ENCODE measurements at regions not wholly inside any gene's neighbourhood (a gene's known extent, or its start where the extent isn't known, plus 50 kb on each side); places are given as distances from the start of the nearest gene placed in this dataset.

DNA sequence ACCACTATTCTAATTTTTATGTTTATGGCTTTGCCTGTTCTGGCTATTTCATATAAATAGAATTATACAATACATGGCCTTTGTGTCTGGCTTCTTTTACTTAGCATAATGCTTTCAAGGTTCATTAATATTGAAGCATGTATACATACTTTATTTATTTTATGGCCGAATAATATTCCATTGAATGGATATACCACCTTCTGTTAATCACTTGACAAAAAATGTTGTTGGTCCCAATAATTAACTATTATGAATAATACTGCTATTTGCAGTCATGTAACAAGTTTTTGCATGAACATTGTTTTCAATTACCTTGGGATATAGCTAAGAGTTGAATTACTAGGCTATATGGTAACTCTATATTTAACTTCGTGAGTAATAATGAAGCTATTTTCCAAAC is 767.5 kb downstream of the INHBA start:
- no peak for TF ChIP-seq POLR2AphosphoS5 (IDR thresholded peaks at IDR 0.05)
- no peak for TF ChIP-seq CTCF (IDR thresholded peaks at IDR 0.05)
- TF ChIP-seq POLR2A (IDR thresholded peaks at IDR 0.05) = no peak
- H3K36me3 ChIP-seq = no peaks in the 10 kb centered on the region
- H3K9me3 ChIP-seq = no peaks in the 10 kb centered on the region
- H3K27me3 ChIP-seq (replicated peaks; ENCODE audit: insufficient read depth) = no peaks in the 10 kb centered on the region
- 99% methylated on average over 2 of the region's 2 CpGs for WGBS
- H3K4me1 ChIP-seq (replicated peaks) = no peaks in the 10 kb centered on the region
- H3K27ac ChIP-seq = no peak overlapping the region
- DNase-seq (ENCODE audit: low spot score) = no peak
- no peak overlapping the region for H3K4me3 ChIP-seq
- intact Hi-C loops (cut with DNase I) = no loop called here

DNA sequence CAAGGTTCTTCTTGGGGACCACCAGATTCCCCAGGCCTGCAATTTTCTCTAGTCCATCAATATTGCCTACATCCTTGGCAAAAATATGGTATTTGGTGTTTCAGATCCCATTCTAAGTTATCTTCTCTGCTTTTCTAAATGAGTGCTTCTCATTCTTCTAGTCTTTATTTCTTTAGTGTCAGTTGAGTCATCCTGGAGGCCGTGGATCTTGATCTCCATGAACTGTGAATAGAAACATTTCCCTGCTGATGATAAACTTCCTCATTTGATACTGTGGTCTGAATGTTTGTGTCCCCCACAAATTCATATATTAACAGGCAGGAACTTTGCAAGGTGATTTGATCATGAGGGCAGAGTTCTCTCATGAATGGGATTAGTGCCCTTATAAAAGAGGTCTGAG is 779.3 kb downstream of the INHBA start:
- TF ChIP-seq POLR2AphosphoS5 (IDR thresholded peaks at IDR 0.05) = no peak
- no peak for TF ChIP-seq POLR2A (IDR thresholded peaks at IDR 0.05)
- TF ChIP-seq CTCF (IDR thresholded peaks at IDR 0.05) = no peak
- no peaks in the 10 kb centered on the region for H3K9me3 ChIP-seq
- H3K36me3 ChIP-seq = no peaks in the 10 kb centered on the region
- WGBS = 96% methylated on average over 1 of the region's 1 CpG
- intact Hi-C loops (cut with DNase I) = no loop called here
- H3K4me1 ChIP-seq (replicated peaks) = no peaks in the 10 kb centered on the region
- DNase-seq (ENCODE audit: low spot score) = no peak
- no peak overlapping the region for H3K4me3 ChIP-seq
- H3K27ac ChIP-seq = no peak overlapping the region
- H3K27me3 ChIP-seq (replicated peaks; ENCODE audit: insufficient read depth) = no peaks in the 10 kb centered on the region

DNA sequence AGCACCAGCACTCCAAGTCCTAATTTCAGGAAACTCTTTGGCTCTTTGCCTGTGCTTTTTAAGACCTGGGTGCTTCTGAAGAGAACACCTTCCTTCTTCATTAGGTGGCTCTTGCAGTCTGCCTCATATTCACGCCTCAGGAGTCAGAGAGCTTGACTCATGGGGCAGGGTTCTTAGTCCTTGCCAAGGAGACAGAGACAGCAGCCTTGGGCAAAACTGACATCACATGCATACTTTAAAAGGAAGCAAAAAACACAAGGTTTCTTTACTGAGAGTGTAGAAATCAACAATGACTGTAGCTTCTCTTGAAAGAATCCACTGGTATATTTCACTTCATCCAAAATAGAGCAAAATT is 780.6 kb downstream of the INHBA start:
- Histone ChIP-seq H3K4me1 (replicated peaks) (no peaks in the 10 kb centered on the region), H3K27ac (no peak overlapping the region), H3K4me3 (no peak overlapping the region), H3K36me3 (no peaks in the 10 kb centered on the region), H3K27me3 (replicated peaks; ENCODE audit: insufficient read depth) (no peaks in the 10 kb centered on the region), H3K9me3 (no peaks in the 10 kb centered on the region)
- TF ChIP-seq CTCF (IDR thresholded peaks at IDR 0.05) (no peak), POLR2AphosphoS5 (IDR thresholded peaks at IDR 0.05) (no peak), POLR2A (IDR thresholded peaks at IDR 0.05) (no peak)
- WGBS = 88% methylated on average over 1 of the region's 1 CpG
- intact Hi-C loops (cut with DNase I) = no loop called here
- DNase-seq (ENCODE audit: low spot score) = no peak

DNA sequence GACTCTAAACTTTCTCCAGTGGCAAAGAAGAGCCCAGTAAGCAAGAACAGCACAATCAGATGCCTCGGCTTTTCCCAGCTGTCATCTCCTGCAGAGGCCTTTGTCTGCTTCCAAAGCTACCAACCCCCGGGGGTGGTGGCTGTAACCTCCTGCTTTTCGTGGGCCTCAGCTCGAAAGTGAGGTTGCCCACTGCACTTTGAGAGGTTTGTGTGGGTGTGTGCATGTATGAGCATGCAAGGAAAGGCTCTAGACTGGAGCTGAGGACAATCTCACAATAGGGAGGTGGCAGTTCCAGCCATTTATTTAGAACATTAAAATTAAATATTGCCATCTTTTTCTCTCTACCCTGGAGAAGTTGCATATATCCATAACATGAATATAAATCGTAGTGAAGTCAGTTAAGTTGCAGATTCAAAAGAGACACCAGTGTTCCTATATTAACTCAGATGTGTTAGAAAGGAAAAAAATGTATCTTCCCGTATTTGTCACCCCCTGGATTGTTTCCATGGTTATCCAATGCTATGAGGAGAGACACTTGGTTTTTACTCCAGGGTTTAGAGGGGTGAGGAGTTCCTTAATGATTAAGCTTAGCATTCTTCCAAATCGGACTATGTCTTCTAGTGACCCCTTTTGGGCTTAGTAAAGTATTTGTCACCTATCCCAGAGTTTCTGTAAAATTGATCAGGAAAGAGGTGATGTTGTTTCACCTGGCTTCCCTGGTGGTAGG is 781.1 kb downstream of the INHBA start:
- no peak for TF ChIP-seq CTCF (IDR thresholded peaks at IDR 0.05)
- no peak for TF ChIP-seq POLR2A (IDR thresholded peaks at IDR 0.05)
- no peak for TF ChIP-seq POLR2AphosphoS5 (IDR thresholded peaks at IDR 0.05)
- 73% methylated on average over 7 of the region's 7 CpGs for WGBS
- no peaks in the 10 kb centered on the region for H3K27me3 ChIP-seq (replicated peaks; ENCODE audit: insufficient read depth)
- DNase-seq (ENCODE audit: low spot score) = no peak
- intact Hi-C loops (cut with DNase I) = no loop called here
- no peaks in the 10 kb centered on the region for H3K36me3 ChIP-seq
- no peak overlapping the region for H3K27ac ChIP-seq
- no peak overlapping the region for H3K4me3 ChIP-seq
- no peaks in the 10 kb centered on the region for H3K9me3 ChIP-seq
- no peaks in the 10 kb centered on the region for H3K4me1 ChIP-seq (replicated peaks)

DNA sequence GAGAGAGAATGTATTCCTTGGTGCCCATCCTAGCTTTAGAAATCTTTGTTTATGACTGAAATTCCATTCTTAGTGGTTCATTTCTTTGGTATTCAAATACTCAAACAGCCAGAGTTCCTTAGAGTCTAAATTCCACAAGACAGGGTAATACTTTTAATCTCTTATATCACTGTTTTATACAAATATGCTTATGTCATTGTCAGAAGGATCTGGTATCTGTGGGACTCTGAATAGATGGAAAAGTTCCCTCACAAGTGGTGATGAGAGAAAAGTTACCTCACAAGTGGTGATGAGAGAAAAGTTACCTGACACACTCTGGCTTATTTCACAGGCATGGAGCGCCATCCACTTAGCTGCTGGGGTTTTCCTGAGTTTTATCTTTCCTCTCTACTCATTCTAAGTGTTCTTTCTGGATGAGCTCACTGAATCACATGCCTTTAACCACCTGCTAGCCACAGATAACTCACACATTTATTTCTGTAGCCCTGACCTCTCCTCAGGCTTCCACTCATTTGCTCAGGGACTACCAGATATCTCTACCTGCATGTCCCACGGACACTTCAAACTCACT is 784.0 kb downstream of the SUGCT start:
- DNase-seq (ENCODE audit: low spot score) = no peak
- TF ChIP-seq POLR2A (IDR thresholded peaks at IDR 0.05) = no peak
- Histone ChIP-seq H3K36me3 (no peaks in the 10 kb centered on the region), H3K9me3 (no peaks in the 10 kb centered on the region), H3K27me3 (replicated peaks; ENCODE audit: insufficient read depth) (no peaks in the 10 kb centered on the region), H3K4me3 (no peak overlapping the region), H3K27ac (no peak overlapping the region), H3K4me1 (replicated peaks) (no peaks in the 10 kb centered on the region)
- intact Hi-C loops (cut with DNase I) = loop anchor here (10.0 kb wide), 1 partner anchor 144 kb away; no protein-coding TSS in a partner anchor
- 94% methylated on average over 2 of the region's 2 CpGs for WGBS
